Kidney (tissue), 13 donors: ENCODE measurements at regions not wholly inside any gene's neighbourhood (a gene's known extent, or its start where the extent isn't known, plus 50 kb on each side); places are given as distances from the start of the nearest gene placed in this dataset.

Source experiments
- DNase-seq, 5 donors: peaks; one replicate each; pipeline ENCODE4 v3.0.0-alpha.2; 2013 to 2020
- FAIRE-seq: peaks from 2 replicates; lab custom pipeline; 2012; peaks lifted over from hg19 to GRCh38; lab: Jason Lieb, UNC
- H3K27ac ChIP-seq, 2 donors: one replicate each; pipeline ENCODE4 v1.7.0; 2013; ENCODE audit warnings: low read depth in 2 of 2, low read length in 2 of 2, inconsistent platforms in 1 of 2
- H3K27me3 ChIP-seq: one replicate; pipeline ENCODE4 v1.7.1; 2013; ENCODE audit warnings: low read length, inconsistent platforms; ENCODE audit not compliant: control insufficient read depth, insufficient read depth
- H3K36me3 ChIP-seq, 3 donors: one replicate each; pipeline versions ENCODE4 v1.7.0 to v1.7.1; 2013; ENCODE audit warnings: low read length in 3 of 3, control low read depth in 1 of 3, inconsistent platforms in 1 of 3; ENCODE audit not compliant: insufficient read depth in 3 of 3, control insufficient read depth in 2 of 3
- H3K4me1 ChIP-seq, 3 donors: one replicate each; pipeline versions ENCODE4 v1.7.0 to v1.7.1; 2013; ENCODE audit warnings: low read length in 3 of 3, inconsistent platforms in 1 of 3, low read depth in 1 of 3; ENCODE audit not compliant: control insufficient read depth in 2 of 3, insufficient read depth in 2 of 3
- H3K4me3 ChIP-seq, 3 donors: one replicate each; pipeline versions ENCODE4 v1.7.0 to v1.8.1; 2013; ENCODE audit warnings: low read length in 3 of 3, control low read depth in 1 of 3, inconsistent platforms in 1 of 3
- H3K9ac ChIP-seq, 3 donors: one replicate each; pipeline versions ENCODE4 v1.7.0 to v1.7.1; 2013; ENCODE audit warnings: low read length in 3 of 3, control low read depth in 1 of 3, inconsistent platforms in 1 of 3
- H3K9me3 ChIP-seq, 3 donors: one replicate each; pipeline versions ENCODE4 v1.7.0 to v1.7.1; 2013; ENCODE audit warnings: low read length in 3 of 3, control low read depth in 1 of 3, inconsistent platforms in 1 of 3; ENCODE audit not compliant: control insufficient read depth in 2 of 3, insufficient read depth in 1 of 3
- intact Hi-C: fragments of 100-400 bp; cut with DNase I; formaldehyde crosslinking; loops from one replicate; pipeline ENCODE4 v1.11.1; 2022
- TF ChIP-seq, protein P1 (sequence below): IDR thresholded peaks from 3 replicates; pipeline ENCODE4 v1.5.1; 2012; ENCODE audit warnings: mild to moderate bottlenecking, moderate library complexity, borderline replicate concordance; ENCODE audit not compliant: insufficient read depth; ENCODE audit errors: extremely low read depth
- donor health status: control.
- donor health status: control.
- donor health status: control.
- donor health status: control.
- donor health status: control.
- donor health status: DM: yes; HTN: yes; CAD: no.
- donor health status: Normal renal cell carcinoma (clear cell type).

GRCh38 chr1:87273291-87273690, 55.4 kb upstream of the LMO4 start:
- DNase-seq (no peak), FAIRE-seq (no peak)
- intact Hi-C loops = no loop called here
- Histone ChIP-seq H3K4me1 (no peaks in the 10 kb centered on the region), H3K27ac (no peak overlapping the region), H3K36me3 (no peaks in the 10 kb centered on the region), H3K9me3 (no peaks in the 10 kb centered on the region), H3K9ac (no peak overlapping the region), H3K4me3 (no peak overlapping the region), H3K27me3 (no peaks in the 10 kb centered on the region)
- TF ChIP-seq, protein P1, sequence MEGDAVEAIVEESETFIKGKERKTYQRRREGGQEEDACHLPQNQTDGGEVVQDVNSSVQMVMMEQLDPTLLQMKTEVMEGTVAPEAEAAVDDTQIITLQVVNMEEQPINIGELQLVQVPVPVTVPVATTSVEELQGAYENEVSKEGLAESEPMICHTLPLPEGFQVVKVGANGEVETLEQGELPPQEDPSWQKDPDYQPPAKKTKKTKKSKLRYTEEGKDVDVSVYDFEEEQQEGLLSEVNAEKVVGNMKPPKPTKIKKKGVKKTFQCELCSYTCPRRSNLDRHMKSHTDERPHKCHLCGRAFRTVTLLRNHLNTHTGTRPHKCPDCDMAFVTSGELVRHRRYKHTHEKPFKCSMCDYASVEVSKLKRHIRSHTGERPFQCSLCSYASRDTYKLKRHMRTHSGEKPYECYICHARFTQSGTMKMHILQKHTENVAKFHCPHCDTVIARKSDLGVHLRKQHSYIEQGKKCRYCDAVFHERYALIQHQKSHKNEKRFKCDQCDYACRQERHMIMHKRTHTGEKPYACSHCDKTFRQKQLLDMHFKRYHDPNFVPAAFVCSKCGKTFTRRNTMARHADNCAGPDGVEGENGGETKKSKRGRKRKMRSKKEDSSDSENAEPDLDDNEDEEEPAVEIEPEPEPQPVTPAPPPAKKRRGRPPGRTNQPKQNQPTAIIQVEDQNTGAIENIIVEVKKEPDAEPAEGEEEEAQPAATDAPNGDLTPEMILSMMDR = no peak

DNA sequence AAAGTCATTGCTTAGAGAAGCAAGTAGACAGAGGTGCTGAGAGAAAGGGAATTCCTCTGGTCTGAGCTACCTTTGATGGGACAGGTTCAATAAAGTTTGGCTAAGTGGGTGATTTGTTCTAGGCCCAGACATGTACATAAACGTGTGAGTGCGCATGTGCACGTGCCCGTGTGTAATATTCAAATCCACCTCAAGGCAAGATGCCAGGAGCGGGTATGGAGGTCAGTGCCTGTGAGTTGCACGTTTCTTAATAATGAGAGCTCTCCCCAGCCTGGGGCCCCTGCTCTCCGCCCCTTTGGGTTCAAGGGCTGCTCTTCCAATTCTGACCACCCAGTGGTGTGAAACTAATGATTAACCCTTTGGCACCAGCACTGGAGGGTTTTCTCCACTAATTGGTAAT, 53.8 kb upstream of the LMO4 start:
- Histone ChIP-seq H3K9me3 (no peaks in the 10 kb centered on the region), H3K27me3 (no peaks in the 10 kb centered on the region), H3K4me3 (no peak overlapping the region), H3K9ac (no peak overlapping the region), H3K4me1 (no peaks in the 10 kb centered on the region), H3K36me3 (no peaks in the 10 kb centered on the region), H3K27ac (no peak overlapping the region)
- TF ChIP-seq, protein P1 = no peak
- no peak for FAIRE-seq
- peak in 1 of 5 donors; percentile 7 for DNase-seq
- intact Hi-C loops = no loop called here

- H3K36me3 ChIP-seq = no peaks in the 10 kb centered on the region
- no peaks in the 10 kb centered on the region for H3K9me3 ChIP-seq
- peak overlapping the region in 1 of 2 donors; percentile 8 for H3K27ac ChIP-seq
- FAIRE-seq (no peak), DNase-seq (no peak)
- H3K27me3 ChIP-seq = no peaks in the 10 kb centered on the region
- intact Hi-C loops = no loop called here
- no peak overlapping the region for H3K9ac ChIP-seq
- no peak overlapping the region for H3K4me3 ChIP-seq
- TF ChIP-seq, protein P1 = no peak
- no peaks in the 10 kb centered on the region for H3K4me1 ChIP-seq
These were observed 49.7 kb upstream of the LMO4 start for GRCh38 chr1:87278825-87279535.
